NOMO-1 treated with DMSO at 0.1 percent for 48 hours (cell line): ENCODE measurements at regions not wholly inside any gene's neighbourhood (a gene's known extent, or its start where the extent isn't known, plus 50 kb on each side); places are given as distances from the start of the nearest gene placed in this dataset.

ENCODE experiments used
- DNase-seq: peaks from one replicate; lab custom pipeline; 2025; ENCODE audit not compliant: unreplicated experiment; lab: John Stamatoyannopoulos, UW

- DNase-seq, result no peak
Measured at GRCh38 chr14:85242666-85243065, 287.3 kb upstream of the FLRT2 start.

GRCh38 chr14:85243321-85243720 is 286.6 kb upstream of the FLRT2 start:
- DNase-seq, result no peak

GRCh38 chr14:85247071-85247470 is 282.9 kb upstream of the FLRT2 start:
- DNase-seq, result no peak

GRCh38 chr14:85248881-85249635 is 280.9 kb upstream of the FLRT2 start:
- no peak for DNase-seq

- DNase-seq, result no peak
Measured at GRCh38 chr14:85250414-85251189, 279.3 kb upstream of the FLRT2 start.

GRCh38 chr14:85252011-85252410 is 277.9 kb upstream of the FLRT2 start:
- DNase-seq, result no peak

- no peak for DNase-seq
Measured at GRCh38 chr14:85254711-85255110, 275.2 kb upstream of the FLRT2 start.

- no peak for DNase-seq
Measured at GRCh38 chr14:85257287-85257686, 272.7 kb upstream of the FLRT2 start.

GRCh38 chr14:85263916-85264675 is 265.8 kb upstream of the FLRT2 start:
- DNase-seq, result peak; percentile 8

- DNase-seq, result no peak
Measured at GRCh38 chr14:85273099-85273677, 256.8 kb upstream of the FLRT2 start.

GRCh38 chr14:85273952-85274351 is 256.0 kb upstream of the FLRT2 start:
- no peak for DNase-seq

- no peak for DNase-seq
Measured at GRCh38 chr14:85276161-85276978, 253.6 kb upstream of the FLRT2 start.

- no peak for DNase-seq
Measured at GRCh38 chr14:85276979-85277228, 253.0 kb upstream of the FLRT2 start.

- DNase-seq, result no peak
Measured at GRCh38 chr14:85279407-85279806, 250.5 kb upstream of the FLRT2 start.

- DNase-seq, result no peak
Measured at GRCh38 chr14:85280074-85280473, 249.9 kb upstream of the FLRT2 start.

GRCh38 chr14:85281921-85282320 is 248.0 kb upstream of the FLRT2 start:
- DNase-seq, result no peak

- DNase-seq, result no peak
Measured at GRCh38 chr14:85288041-85288440, 241.9 kb upstream of the FLRT2 start.

GRCh38 chr14:85291731-85292130 is 238.2 kb upstream of the FLRT2 start:
- no peak for DNase-seq

GRCh38 chr14:85293612-85294234 is 236.2 kb upstream of the FLRT2 start:
- DNase-seq, result no peak

GRCh38 chr14:85295318-85295717 is 234.6 kb upstream of the FLRT2 start:
- DNase-seq, result no peak
